ENCODE measurements at regions not wholly inside any gene's neighbourhood (a gene's known extent, or its start where the extent isn't known, plus 50 kb on each side); places are given as distances from the start of the nearest gene placed in this dataset.

- DNase-seq: no peak
- Histone ChIP-seq H3K4me3 (ENCODE audit: low read length) (no peak overlapping the region), H3K4me1 (ENCODE audit: control insufficient read depth, insufficient read depth, low read length) (peaks cover 9% of the 10 kb centered on the region), H3K27me3 (ENCODE audit: control insufficient read depth, insufficient read depth, low read length) (no peaks in the 10 kb centered on the region), H3K27ac (ENCODE audit: low read length) (no peak overlapping the region), H3K9me3 (ENCODE audit: control insufficient read depth, low read depth, low read length) (no peaks in the 10 kb centered on the region), H3K36me3 (ENCODE audit: control insufficient read depth, insufficient read depth, low read length) (no peaks in the 10 kb centered on the region)
- WGBS (ENCODE audit: insufficient coverage, low lambda C conversion rate): no CpG with 5 or more reads among the region's 1 CpG
These were observed 230.3 kb upstream of the TBL1XR1 start for GRCh38 chr3:177427540-177427939.

- H3K36me3 ChIP-seq (ENCODE audit: control insufficient read depth, insufficient read depth, low read length): no peaks in the 10 kb centered on the region
- no peaks in the 10 kb centered on the region for H3K27me3 ChIP-seq (ENCODE audit: control insufficient read depth, insufficient read depth, low read length)
- H3K9me3 ChIP-seq (ENCODE audit: control insufficient read depth, low read depth, low read length): no peaks in the 10 kb centered on the region
- no peak overlapping the region for H3K4me3 ChIP-seq (ENCODE audit: low read length)
- no peak overlapping the region for H3K27ac ChIP-seq (ENCODE audit: low read length)
- H3K4me1 ChIP-seq (ENCODE audit: control insufficient read depth, insufficient read depth, low read length): peaks cover 9% of the 10 kb centered on the region
- DNase-seq: no peak
- 29% methylated on average over 1 of the region's 1 CpG for WGBS (ENCODE audit: insufficient coverage, low lambda C conversion rate)
These were observed 231.8 kb upstream of the TBL1XR1 start for GRCh38 chr3:177429079-177429478.

GRCh38 chr3:177429771-177430170 lies 232.5 kb upstream of the TBL1XR1 start:
- Histone ChIP-seq H3K27ac (ENCODE audit: low read length) (no peak overlapping the region), H3K4me3 (ENCODE audit: low read length) (no peak overlapping the region), H3K36me3 (ENCODE audit: control insufficient read depth, insufficient read depth, low read length) (no peaks in the 10 kb centered on the region), H3K4me1 (ENCODE audit: control insufficient read depth, insufficient read depth, low read length) (peaks cover 9% of the 10 kb centered on the region), H3K27me3 (ENCODE audit: control insufficient read depth, insufficient read depth, low read length) (no peaks in the 10 kb centered on the region), H3K9me3 (ENCODE audit: control insufficient read depth, low read depth, low read length) (no peaks in the 10 kb centered on the region)
- no peak for DNase-seq
- 100% methylated on average over 1 of the region's 2 CpGs for WGBS (ENCODE audit: insufficient coverage, low lambda C conversion rate)

- no peaks in the 10 kb centered on the region for H3K9me3 ChIP-seq (ENCODE audit: control insufficient read depth, low read depth, low read length)
- DNase-seq: no peak
- no peaks in the 10 kb centered on the region for H3K36me3 ChIP-seq (ENCODE audit: control insufficient read depth, insufficient read depth, low read length)
- no peak overlapping the region for H3K4me3 ChIP-seq (ENCODE audit: low read length)
- H3K27ac ChIP-seq (ENCODE audit: low read length): no peak overlapping the region
- H3K27me3 ChIP-seq (ENCODE audit: control insufficient read depth, insufficient read depth, low read length): no peaks in the 10 kb centered on the region
- 80% methylated on average over 3 of the region's 5 CpGs for WGBS (ENCODE audit: insufficient coverage, low lambda C conversion rate)
- H3K4me1 ChIP-seq (ENCODE audit: control insufficient read depth, insufficient read depth, low read length): peaks cover 9% of the 10 kb centered on the region
These were observed 233.4 kb upstream of the TBL1XR1 start for GRCh38 chr3:177430653-177431052.

- peak overlapping the region; percentile 40 for H3K27ac ChIP-seq (ENCODE audit: low read length)
- no peaks in the 10 kb centered on the region for H3K36me3 ChIP-seq (ENCODE audit: control insufficient read depth, insufficient read depth, low read length)
These were observed 234.4 kb upstream of the TBL1XR1 start for GRCh38 chr3:177431525-177432176.

GRCh38 chr3:177435301-177435700 lies 238.0 kb upstream of the TBL1XR1 start:
- no peak overlapping the region for H3K27ac ChIP-seq (ENCODE audit: low read length)
- H3K36me3 ChIP-seq (ENCODE audit: control insufficient read depth, insufficient read depth, low read length): no peaks in the 10 kb centered on the region
- no peak for DNase-seq
- H3K4me1 ChIP-seq (ENCODE audit: control insufficient read depth, insufficient read depth, low read length): peaks cover 9% of the 10 kb centered on the region
- H3K27me3 ChIP-seq (ENCODE audit: control insufficient read depth, insufficient read depth, low read length): no peaks in the 10 kb centered on the region
- WGBS (ENCODE audit: insufficient coverage, low lambda C conversion rate): no CpG with 5 or more reads among the region's 3 CpGs
- H3K9me3 ChIP-seq (ENCODE audit: control insufficient read depth, low read depth, low read length): no peaks in the 10 kb centered on the region
- no peak overlapping the region for H3K4me3 ChIP-seq (ENCODE audit: low read length)

More at GRCh38 chr3:177431525-177432176, 234.4 kb upstream of the TBL1XR1 start:
- H3K9me3 ChIP-seq (ENCODE audit: control insufficient read depth, low read depth, low read length): no peaks in the 10 kb centered on the region
- no peaks in the 10 kb centered on the region for H3K27me3 ChIP-seq (ENCODE audit: control insufficient read depth, insufficient read depth, low read length)
- no peak overlapping the region for H3K4me3 ChIP-seq (ENCODE audit: low read length)
- 8% methylated on average over 2 of the region's 7 CpGs for WGBS (ENCODE audit: insufficient coverage, low lambda C conversion rate)
- H3K4me1 ChIP-seq (ENCODE audit: control insufficient read depth, insufficient read depth, low read length): peaks cover 9% of the 10 kb centered on the region
- peak; percentile 52 to 83 for DNase-seq

- peak in 1 of 2 donors; percentile 36 for DNase-seq
- Histone ChIP-seq H3K36me3 (ENCODE audit: control insufficient read depth, insufficient read depth, low read length) (no peaks in the 10 kb centered on the region), H3K27ac (ENCODE audit: low read length) (no peak overlapping the region), H3K4me3 (ENCODE audit: low read length) (no peak overlapping the region), H3K27me3 (ENCODE audit: control insufficient read depth, insufficient read depth, low read length) (no peaks in the 10 kb centered on the region), H3K4me1 (ENCODE audit: control insufficient read depth, insufficient read depth, low read length) (no peaks in the 10 kb centered on the region), H3K9me3 (ENCODE audit: control insufficient read depth, low read depth, low read length) (no peaks in the 10 kb centered on the region)
- 53% methylated on average over 2 of the region's 5 CpGs for WGBS (ENCODE audit: insufficient coverage, low lambda C conversion rate)
These were observed 240.4 kb upstream of the TBL1XR1 start for GRCh38 chr3:177437513-177438337.

GRCh38 chr3:177438596-177439220 lies 241.4 kb upstream of the TBL1XR1 start:
- 93% methylated on average over 3 of the region's 7 CpGs for WGBS (ENCODE audit: insufficient coverage, low lambda C conversion rate)

GRCh38 chr3:177439694-177440269 lies 242.5 kb upstream of the TBL1XR1 start:
- Histone ChIP-seq H3K27ac (ENCODE audit: low read length) (no peak overlapping the region), H3K27me3 (ENCODE audit: control insufficient read depth, insufficient read depth, low read length) (no peaks in the 10 kb centered on the region), H3K4me3 (ENCODE audit: low read length) (no peak overlapping the region), H3K36me3 (ENCODE audit: control insufficient read depth, insufficient read depth, low read length) (no peaks in the 10 kb centered on the region), H3K9me3 (ENCODE audit: control insufficient read depth, low read depth, low read length) (no peaks in the 10 kb centered on the region), H3K4me1 (ENCODE audit: control insufficient read depth, insufficient read depth, low read length) (peaks cover 5% of the 10 kb centered on the region)
- DNase-seq: no peak
- WGBS (ENCODE audit: insufficient coverage, low lambda C conversion rate): no CpG with 5 or more reads among the region's 3 CpGs

More at GRCh38 chr3:177438596-177439220, 241.4 kb upstream of the TBL1XR1 start:
- Histone ChIP-seq H3K4me1 (ENCODE audit: control insufficient read depth, insufficient read depth, low read length) (no peaks in the 10 kb centered on the region), H3K4me3 (ENCODE audit: low read length) (no peak overlapping the region), H3K27me3 (ENCODE audit: control insufficient read depth, insufficient read depth, low read length) (no peaks in the 10 kb centered on the region), H3K36me3 (ENCODE audit: control insufficient read depth, insufficient read depth, low read length) (no peaks in the 10 kb centered on the region), H3K27ac (ENCODE audit: low read length) (no peak overlapping the region), H3K9me3 (ENCODE audit: control insufficient read depth, low read depth, low read length) (no peaks in the 10 kb centered on the region)
- no peak for DNase-seq

- Histone ChIP-seq H3K36me3 (ENCODE audit: control insufficient read depth, insufficient read depth, low read length) (no peaks in the 10 kb centered on the region), H3K9me3 (ENCODE audit: control insufficient read depth, low read depth, low read length) (no peaks in the 10 kb centered on the region), H3K4me1 (ENCODE audit: control insufficient read depth, insufficient read depth, low read length) (peaks cover 10% of the 10 kb centered on the region), H3K4me3 (ENCODE audit: low read length) (no peak overlapping the region), H3K27ac (ENCODE audit: low read length) (no peak overlapping the region), H3K27me3 (ENCODE audit: control insufficient read depth, insufficient read depth, low read length) (no peaks in the 10 kb centered on the region)
- 92% methylated on average over 2 of the region's 8 CpGs for WGBS (ENCODE audit: insufficient coverage, low lambda C conversion rate)
- no peak for DNase-seq
These were observed 243.3 kb upstream of the TBL1XR1 start for GRCh38 chr3:177440456-177441104.

Measured in large intestine (tissue), 3 donors.